ENCODE measurements at regions not wholly inside any gene's neighbourhood (a gene's known extent, or its start where the extent isn't known, plus 50 kb on each side); places are given as distances from the start of the nearest gene placed in this dataset.

DNA sequence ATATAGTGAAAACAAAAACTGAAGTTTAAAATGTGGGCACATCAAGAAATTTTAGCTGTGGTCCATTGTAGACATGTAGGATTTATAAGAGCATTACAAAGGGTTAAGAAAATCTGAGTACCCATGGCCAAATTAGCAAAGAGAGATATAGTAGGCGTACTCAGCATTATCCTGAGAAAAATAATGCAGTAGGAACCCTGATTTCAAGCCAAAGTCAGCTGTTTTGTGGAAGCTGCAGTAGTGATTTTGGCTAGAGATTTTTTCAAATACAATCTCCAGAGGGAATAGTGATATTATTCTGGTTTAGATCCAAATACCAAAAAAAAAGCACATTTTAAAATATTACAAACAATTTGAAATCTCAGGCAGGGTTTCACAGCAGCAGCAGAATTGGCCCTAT lies 450.9 kb downstream of the FBXO15 start:
- Histone ChIP-seq H3K9me3 (no peaks in the 10 kb centered on the region), H3K36me3 (no peaks in the 10 kb centered on the region), H3K27ac (no peak overlapping the region), H3K4me3 (no peak overlapping the region), H3K27me3 (no peaks in the 10 kb centered on the region), H3K4me1 (ENCODE audit: insufficient read depth) (no peaks in the 10 kb centered on the region)
- DNase-seq = no peak
- WGBS, 3 donors = 0 to 9% (median 7%) methylated on average over 1 of the region's 1 CpG
- intact Hi-C loops (cut with DNase I) = no loop called here
- TF ChIP-seq EP300 (IDR thresholded peaks at IDR 0.05) (no peak), POLR2A (IDR thresholded peaks at IDR 0.05) (no peak)
- TF ChIP-seq, protein P1, sequence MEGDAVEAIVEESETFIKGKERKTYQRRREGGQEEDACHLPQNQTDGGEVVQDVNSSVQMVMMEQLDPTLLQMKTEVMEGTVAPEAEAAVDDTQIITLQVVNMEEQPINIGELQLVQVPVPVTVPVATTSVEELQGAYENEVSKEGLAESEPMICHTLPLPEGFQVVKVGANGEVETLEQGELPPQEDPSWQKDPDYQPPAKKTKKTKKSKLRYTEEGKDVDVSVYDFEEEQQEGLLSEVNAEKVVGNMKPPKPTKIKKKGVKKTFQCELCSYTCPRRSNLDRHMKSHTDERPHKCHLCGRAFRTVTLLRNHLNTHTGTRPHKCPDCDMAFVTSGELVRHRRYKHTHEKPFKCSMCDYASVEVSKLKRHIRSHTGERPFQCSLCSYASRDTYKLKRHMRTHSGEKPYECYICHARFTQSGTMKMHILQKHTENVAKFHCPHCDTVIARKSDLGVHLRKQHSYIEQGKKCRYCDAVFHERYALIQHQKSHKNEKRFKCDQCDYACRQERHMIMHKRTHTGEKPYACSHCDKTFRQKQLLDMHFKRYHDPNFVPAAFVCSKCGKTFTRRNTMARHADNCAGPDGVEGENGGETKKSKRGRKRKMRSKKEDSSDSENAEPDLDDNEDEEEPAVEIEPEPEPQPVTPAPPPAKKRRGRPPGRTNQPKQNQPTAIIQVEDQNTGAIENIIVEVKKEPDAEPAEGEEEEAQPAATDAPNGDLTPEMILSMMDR (IDR thresholded peaks at IDR 0.05) = no peak

DNA sequence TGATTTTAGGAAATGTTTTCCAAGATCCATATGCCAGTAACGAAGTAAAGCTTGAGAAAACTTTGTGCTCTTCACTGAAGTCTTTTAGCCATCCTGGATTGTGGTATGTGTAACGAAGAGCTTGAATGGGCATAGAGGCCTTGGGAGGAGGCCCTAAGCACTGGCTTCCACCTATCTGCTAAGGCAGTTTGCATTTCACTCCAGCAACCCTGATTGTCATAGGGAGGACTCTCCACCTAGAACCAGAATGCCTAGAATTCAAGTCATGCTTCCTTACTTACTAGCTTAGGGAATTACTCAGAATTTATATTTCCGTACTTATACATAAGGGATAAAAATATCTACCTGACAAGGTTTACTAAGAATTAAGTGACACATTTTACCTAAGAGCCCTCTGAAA lies 451.5 kb downstream of the FBXO15 start:
- H3K36me3 ChIP-seq = no peaks in the 10 kb centered on the region
- H3K4me1 ChIP-seq (ENCODE audit: insufficient read depth) = no peaks in the 10 kb centered on the region
- H3K27me3 ChIP-seq = no peaks in the 10 kb centered on the region
- WGBS, 3 donors = 76 to 81% (median 78%) methylated on average over 3 of the region's 3 CpGs
- no peak for DNase-seq
- H3K27ac ChIP-seq = no peak overlapping the region
- intact Hi-C loops (cut with DNase I) = no loop called here
- H3K4me3 ChIP-seq = no peak overlapping the region
- TF ChIP-seq POLR2A (IDR thresholded peaks at IDR 0.05) (no peak), EP300 (IDR thresholded peaks at IDR 0.05) (no peak)
- TF ChIP-seq, protein P1 (IDR thresholded peaks at IDR 0.05) = no peak
- H3K9me3 ChIP-seq = no peaks in the 10 kb centered on the region

DNA sequence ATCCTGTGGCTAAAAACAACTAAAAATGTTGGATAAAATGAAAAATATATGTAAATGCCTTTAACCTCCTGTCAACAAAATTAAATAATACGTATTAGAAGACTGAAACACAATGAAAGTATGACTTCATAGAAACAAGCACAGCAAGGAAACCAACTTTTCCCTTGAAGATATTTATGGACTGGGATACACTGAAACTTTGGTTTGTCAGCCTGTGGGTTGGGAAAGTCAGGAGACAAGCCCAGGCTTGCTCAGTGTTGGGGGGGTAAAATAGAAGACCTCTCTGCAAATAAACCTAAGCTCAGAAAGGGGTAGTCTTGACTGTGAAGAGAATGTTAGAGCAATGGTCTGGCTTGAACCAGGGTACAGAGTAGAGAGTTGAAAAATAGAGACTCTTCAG lies 454.5 kb downstream of the FBXO15 start:
- Histone ChIP-seq H3K4me1 (ENCODE audit: insufficient read depth) (no peaks in the 10 kb centered on the region), H3K27me3 (no peaks in the 10 kb centered on the region), H3K4me3 (no peak overlapping the region), H3K9me3 (no peaks in the 10 kb centered on the region), H3K27ac (no peak overlapping the region), H3K36me3 (no peaks in the 10 kb centered on the region)
- DNase-seq = no peak
- intact Hi-C loops (cut with DNase I) = no loop called here
- WGBS, 3 donors = 55 to 79% (median 72%) methylated on average over 1 of the region's 1 CpG
- TF ChIP-seq POLR2A (IDR thresholded peaks at IDR 0.05) (no peak), EP300 (IDR thresholded peaks at IDR 0.05) (no peak)
- TF ChIP-seq, protein P1 (IDR thresholded peaks at IDR 0.05) = no peak

DNA sequence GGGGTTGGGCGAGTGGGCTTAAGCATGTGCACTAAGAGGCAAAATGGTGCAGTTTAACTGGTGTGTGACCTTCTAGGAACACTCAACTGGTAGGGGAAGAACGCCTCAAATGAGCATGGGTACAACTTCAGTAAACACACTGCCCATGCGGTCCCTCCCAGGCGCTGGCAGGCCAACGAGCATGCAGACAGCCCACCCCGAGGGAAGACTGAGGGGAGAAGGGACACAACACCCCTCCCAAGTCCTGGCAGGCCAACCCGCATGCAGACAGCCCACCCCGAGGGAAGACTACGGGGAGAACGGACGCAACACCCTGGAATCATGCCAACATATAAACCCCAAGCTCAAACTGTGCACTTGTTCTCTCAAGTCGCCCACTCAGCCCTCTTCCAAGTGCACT lies 456.0 kb downstream of the FBXO15 start:
- Histone ChIP-seq H3K27me3 (no peaks in the 10 kb centered on the region), H3K27ac (no peak overlapping the region), H3K4me3 (no peak overlapping the region), H3K36me3 (no peaks in the 10 kb centered on the region), H3K4me1 (ENCODE audit: insufficient read depth) (no peaks in the 10 kb centered on the region), H3K9me3 (no peaks in the 10 kb centered on the region)
- no peak for DNase-seq
- WGBS, 3 donors = 84 to 91% (median 88%) methylated on average over 12 of the region's 12 CpGs
- intact Hi-C loops (cut with DNase I) = no loop called here
- TF ChIP-seq, protein P1 (IDR thresholded peaks at IDR 0.05) = no peak
- TF ChIP-seq EP300 (IDR thresholded peaks at IDR 0.05) = no peak
- TF ChIP-seq POLR2A (IDR thresholded peaks at IDR 0.05) = no peak

DNA sequence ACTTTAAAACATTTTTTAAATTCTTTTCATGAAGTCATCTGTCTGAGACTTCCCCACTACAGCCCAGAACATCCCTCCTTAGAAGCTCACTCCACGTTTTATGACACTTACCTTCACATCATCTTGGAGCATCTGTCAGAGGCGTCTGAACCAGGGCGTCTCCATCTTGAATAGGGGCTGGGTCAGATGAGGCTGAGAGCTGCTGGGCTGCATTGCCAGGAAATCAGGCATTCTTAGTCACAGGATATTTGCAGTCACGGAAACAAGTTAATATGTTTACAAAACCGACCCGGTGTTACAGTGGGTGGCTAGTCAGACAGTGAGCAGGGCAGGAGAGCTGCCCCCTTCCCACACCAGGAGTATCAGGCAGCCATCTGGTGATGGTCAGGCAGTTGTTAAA lies 456.5 kb downstream of the FBXO15 start:
- no peaks in the 10 kb centered on the region for H3K27me3 ChIP-seq
- intact Hi-C loops (cut with DNase I) = no loop called here
- no peaks in the 10 kb centered on the region for H3K9me3 ChIP-seq
- WGBS, 3 donors = 51 to 61% (median 60%) methylated on average over 6 of the region's 6 CpGs
- H3K36me3 ChIP-seq = no peaks in the 10 kb centered on the region
- no peaks in the 10 kb centered on the region for H3K4me1 ChIP-seq (ENCODE audit: insufficient read depth)
- no peak overlapping the region for H3K4me3 ChIP-seq
- TF ChIP-seq POLR2A (IDR thresholded peaks at IDR 0.05) = no peak
- TF ChIP-seq, protein P1 (IDR thresholded peaks at IDR 0.05) = no peak
- TF ChIP-seq EP300 (IDR thresholded peaks at IDR 0.05) = no peak
- no peak for DNase-seq
- H3K27ac ChIP-seq = no peak overlapping the region
